GM18520 (cell line): ENCODE measurements at regions not wholly inside any gene's neighbourhood (a gene's known extent, or its start where the extent isn't known, plus 50 kb on each side); places are given as distances from the start of the nearest gene placed in this dataset.

Source experiments
- ATAC-seq: cut with Tn5 transposase; IDR thresholded peaks from one replicate; pipeline ENCODE4 v1.9.1; 2021; ENCODE audit not compliant: unreplicated experiment

DNA sequence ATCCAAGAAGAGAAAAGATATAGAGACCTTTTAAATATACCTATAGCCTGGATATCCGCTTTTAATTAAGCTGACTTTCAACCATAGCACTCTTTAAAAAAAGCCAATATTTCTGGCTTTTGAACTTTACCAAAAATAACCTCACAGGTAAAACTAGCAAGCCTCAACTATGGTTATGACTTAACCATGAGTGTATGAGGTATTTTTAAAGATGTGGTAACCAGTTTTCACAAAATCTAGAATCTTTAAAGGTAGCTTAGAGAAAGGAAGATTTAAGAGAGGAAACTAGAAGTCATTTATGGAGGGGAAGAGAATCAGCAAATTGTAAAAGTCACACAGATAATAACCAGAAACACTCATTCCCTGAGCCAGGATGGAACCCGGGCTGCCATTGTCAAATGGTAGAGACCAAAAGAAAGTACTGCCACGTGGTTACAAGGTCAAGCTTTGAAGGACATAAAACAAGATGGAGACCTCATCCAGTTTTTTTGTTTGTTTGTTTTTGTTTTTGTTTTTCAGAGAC, 288.4 kb upstream of the RGS18 start:
- ATAC-seq, result no peak

DNA sequence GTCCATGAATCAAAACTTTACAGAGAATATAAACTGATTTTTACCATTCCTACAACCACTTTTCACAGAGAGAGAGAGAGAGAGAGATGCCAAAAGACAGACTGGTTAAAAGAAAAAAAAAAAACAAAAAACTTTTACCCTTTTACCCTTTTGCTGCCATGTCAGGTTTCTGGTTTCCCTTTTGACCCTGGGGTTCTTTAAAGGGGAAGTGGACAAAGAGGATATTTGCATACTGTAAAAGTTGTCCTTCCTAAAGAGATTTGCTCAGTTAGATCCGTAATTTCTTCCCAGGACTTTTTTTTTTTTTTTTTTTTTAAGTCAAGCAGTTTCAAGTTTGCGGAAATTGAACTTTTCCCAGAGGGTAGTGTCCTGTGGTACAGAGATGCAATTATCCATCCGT, 287.8 kb upstream of the RGS18 start:
- no peak for ATAC-seq

DNA sequence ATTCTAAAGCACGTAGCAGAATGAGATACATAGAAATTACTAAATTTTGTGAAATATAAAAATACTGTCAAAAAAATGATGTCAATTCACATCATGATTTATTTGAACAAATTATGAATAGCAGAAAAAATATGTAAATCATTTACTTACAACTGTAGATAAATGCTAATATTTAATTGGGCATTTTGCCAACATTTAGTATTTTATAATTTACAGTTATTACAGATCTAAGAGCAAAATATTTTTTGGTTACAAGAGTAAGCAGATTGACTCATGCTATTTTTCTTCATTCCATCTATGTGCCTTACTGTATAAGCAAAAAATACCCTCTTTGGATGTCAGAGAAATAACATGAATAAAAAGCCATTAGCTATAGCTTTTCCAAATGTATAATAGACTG, 282.3 kb upstream of the RGS18 start:
- ATAC-seq, result no peak

DNA sequence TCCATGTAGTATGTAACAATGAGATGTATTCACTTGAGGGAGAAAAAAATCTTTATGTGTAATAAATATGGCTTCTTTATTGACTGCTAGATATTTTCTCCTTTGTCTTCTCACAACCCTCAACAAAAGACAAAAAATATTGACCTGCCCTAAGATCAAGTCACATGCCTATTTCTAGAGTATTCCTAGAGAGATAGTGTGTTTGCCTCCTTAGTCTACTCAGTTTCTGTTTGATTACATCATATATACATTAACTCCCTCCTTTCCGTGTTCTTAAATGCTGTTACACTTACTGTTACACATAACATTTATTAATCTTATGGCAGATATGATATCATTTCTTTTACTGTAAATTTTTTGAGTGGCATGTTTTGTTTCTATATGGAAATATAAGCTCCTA, 281.6 kb upstream of the RGS18 start:
- ATAC-seq, result no peak

DNA sequence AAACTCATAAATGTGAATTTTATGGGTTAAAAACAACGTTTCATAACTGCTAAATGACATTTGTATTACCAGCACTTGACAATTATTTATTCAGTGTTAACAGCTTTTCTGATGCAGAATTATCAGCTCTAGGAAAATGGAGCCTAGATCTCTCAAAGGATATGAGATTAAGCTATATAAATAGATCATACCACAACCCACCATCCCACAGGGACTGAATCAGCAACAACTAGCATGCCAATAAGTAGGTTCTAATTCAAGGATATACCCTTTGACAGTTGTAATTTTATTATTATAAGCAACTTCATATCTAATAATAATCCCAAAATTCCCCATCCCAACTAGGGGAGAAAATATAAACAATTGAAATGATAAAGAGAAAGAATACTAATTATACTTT, 275.4 kb upstream of the RGS18 start:
- no peak for ATAC-seq

DNA sequence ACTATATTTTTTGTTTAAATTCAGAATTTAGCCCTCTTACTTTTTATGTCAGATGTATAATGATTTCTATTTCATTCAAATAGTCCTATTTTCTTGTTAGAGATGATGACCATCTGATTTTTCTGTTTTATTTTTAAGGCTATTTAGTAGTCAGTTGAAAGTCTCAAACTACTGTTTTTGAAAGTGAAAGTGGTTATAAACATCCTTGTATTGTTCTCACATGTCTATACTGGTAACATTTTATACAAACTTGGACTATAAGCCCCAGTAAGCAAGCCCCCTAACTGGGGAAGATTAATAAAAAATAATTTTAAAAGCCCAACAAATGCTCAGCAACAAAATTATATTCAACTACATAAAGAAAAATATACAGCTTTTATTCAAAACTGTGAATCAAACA, 271.3 kb upstream of the RGS18 start:
- no peak for ATAC-seq

DNA sequence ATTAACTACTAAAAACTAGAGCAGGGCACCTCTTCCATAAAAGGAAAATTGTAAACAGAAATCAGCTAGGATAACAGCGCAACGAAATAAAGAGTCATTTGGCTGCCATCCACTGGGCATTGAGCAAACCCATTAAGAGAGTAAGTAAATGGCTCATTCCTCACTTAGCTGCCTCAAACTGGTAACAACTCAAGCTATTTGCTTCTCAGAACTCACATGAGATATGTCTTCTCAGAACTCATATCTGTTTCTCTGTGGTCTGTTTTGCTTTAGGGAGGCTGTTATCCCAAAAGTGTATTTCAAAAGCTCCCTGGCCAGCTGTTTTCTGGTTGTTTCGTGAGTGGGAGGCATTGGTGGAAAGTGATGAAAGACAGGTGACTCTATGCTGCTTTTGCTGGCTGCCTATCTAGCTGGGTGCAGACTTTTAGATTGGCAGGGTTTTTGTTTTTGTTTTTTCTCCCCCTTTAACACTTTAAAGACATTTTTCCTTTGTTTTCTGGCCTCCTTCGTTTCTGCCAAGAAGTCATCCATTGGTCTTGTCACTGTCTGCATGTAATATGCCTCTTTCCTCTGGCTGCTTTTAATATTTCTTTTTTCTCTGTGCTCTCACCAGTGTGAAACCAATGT, 269.2 kb upstream of the RGS18 start:
- no peak for ATAC-seq

DNA sequence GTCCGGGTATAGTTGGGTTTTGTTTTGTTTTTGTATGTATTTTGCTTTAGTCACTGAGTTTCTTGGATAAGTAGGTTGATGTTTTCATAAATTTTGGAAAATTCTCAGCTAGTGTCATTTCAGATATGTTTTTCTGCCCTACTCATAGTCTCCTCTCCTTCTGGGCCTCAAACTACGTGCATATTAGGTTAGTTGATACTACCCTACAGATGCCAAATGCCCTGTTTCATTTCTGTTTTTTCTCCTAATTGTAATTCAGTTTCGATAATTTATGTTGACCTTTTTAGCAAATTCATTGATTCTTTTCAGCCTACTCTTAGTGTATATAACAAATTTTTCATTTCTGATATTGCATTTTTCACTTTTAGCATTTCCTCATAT, 268.6 kb upstream of the RGS18 start:
- no peak for ATAC-seq

DNA sequence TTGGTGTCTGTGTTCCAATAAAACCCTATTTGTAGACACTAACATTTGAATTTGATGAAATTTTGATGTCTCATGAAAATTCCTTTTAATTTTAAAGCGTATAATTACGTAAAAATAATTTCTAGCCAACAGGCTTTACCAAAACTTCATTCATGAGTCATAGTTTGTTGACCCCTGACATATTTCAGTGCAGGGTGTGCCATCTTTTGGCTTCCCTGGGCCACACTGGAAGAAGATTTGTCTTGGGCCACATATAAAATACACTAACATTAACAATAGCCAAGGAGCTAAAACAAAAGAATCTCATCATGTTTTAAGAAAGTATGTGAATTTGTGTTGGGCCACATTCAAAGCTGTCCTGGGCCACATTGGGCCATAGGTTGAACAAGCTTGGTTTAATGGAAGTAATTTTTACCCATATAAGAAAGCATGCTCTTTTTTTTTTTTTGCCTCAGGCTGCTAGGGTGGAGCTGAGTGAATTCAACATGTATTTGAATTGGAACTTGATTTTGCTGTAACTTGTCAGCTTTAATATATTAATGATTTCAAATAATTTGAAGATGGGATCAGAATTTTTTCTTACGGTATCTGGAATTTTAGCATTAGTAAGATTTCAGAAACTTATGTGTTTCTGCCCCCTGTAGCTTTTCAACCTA, 267.7 kb upstream of the RGS18 start:
- no peak for ATAC-seq

DNA sequence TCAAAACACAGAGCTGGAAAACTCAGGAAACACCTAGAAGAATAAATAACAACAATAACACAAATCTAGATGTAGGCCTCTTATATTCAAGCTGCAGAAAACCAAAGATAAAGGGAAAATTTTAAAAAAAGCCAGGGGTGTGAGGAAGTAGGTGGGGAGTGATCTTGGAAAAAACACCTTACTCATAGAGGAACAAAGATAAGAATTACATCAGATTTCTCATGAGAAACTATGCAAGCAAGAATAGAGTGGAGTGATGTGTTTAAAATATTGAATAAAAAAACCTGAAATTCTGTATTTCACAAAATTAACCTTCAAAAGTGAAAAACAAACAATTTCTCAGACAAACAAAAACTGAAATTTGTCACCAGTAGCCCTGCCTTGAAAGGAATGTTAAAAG, 265.5 kb upstream of the RGS18 start:
- ATAC-seq, result no peak

DNA sequence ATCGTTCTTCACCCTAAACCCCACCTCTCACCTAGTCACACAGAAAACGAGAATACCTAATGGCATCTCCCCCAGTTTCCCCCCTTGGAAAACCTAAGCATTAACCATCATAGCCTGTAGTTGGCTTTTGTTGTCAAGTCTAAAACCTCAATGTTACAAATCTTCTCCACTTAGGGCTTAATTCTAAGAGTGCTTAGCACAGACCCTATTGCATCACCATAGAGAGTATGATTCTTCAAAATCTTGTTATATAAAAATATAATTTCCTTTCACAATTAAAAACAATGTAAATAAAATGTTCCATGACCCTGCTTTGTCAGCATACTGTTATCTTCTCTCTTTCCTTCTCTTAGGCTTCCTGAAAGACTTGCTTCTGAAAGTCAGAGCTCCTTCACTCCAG, 263.2 kb upstream of the RGS18 start:
- ATAC-seq, result no peak

DNA sequence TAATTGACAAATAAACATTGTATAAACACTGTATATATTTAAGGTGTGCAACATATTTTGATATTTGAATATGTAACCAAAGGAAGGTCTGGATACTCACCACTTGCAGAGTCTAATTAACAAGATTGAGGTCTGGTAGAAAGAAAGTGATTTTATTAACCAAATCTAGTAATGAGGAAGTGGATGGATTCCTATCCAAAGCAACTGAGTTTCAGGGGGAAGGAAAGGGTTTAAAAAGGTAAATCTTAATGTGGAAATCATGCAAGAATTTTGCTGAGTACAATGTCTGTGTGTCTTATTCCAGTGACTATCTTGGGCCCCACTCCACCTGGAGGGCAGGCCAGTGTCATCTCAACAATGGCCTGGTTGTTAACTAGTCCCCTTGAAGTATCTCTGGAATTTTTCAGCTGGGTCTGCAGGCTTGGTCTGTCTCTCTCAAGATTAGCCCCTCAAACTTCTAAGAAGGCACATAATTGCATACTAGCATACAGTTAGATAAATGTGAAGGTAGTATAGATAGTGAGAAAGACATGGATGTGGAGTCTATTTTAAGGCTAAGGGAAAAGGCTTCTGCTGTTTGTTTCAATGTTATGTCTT, 262.7 kb upstream of the RGS18 start:
- ATAC-seq, result no peak

DNA sequence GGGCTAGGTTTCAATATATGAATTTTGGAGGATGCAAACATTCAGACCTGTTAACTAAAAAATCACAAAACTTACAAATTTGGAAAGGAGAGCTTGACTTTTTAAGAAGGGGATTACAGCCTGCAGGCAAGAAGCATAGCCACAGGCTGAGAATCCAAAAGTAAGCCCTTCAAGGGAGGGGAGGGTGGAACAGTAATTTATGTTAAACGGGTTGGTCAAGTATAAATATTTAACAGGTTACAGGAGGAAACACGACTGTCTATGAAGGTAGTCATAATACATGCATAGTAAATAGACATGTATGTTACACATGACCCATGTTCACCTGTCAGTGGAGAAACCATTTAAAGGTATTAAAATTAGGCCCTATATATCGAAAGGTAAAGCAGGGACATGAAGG, 261.1 kb upstream of the RGS18 start:
- ATAC-seq, result no peak

DNA sequence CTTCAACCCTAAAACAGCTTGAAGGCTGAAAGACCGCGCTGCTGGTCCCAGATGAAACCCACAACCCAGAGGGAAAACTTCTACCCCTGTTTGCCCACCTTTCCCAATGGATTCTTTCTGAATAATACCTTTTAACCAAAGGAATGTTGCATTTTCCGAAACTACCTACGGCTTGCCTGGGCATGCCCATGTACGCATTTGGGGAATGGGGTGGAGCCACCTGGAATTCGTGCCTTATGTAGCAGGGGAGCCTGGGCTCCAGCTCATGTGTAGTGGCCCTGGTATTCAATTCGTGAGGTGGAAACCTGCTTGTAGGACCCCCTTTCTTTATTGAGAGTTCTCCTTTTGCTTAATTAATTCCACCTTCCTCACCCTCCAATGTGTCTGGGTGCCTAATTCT, 256.6 kb upstream of the RGS18 start:
- no peak for ATAC-seq

DNA sequence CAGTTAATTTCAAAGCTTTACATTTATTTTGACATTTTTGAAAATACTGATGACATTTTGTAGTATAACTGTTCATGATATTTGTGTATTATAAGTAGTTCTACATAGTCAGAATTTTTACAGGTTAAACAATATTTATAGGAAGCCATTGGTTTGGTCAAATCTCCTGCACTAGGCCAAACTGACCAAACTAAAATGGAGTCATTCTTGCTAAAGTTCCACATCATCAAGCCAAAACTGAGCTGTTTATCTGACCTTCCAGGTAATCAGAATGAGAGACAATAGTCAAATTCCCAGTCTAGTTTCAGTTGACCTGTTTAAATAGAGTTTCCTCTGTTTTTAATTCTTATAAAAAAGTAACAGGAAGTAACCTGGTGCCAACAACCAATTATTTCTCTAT, 253.3 kb upstream of the RGS18 start:
- ATAC-seq, result no peak

DNA sequence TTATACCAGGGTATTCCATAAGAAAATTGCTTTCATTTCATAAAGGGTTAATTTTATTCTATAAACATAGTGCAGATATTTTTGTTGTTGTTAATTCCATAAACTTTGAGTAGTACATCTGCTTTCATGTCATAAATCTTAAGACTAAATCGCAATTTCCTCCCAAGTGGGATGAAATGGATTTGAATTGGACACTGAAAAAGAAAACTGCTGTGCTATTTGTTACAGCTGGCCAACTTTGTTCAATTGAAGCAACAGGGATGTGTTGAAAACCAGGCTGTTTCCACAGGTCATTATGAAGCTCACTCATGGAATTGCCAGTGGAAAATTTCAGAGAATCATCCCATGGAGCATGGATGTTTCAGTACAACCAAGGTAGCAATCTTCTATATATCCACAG, 252.5 kb upstream of the RGS18 start:
- ATAC-seq, result no peak

DNA sequence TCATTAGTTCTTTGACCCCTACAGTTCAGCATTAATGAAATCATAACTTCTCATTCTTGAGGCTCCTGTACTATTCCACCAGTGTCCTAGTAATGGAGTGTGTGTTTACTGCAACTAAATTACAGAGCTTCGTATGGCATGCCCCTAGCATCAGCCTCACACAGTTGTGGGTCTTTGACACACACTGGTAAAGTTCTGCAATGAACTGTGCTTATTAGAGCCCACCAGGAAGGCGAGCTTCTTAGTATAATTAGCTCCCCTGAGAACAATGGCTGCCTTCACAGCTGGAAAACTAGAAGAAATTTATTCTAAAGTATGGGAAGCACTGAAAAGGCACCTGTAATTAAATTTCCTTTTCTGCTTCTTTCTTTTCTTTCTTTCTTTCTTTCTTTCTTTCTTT, 251.1 kb upstream of the RGS18 start:
- no peak for ATAC-seq

DNA sequence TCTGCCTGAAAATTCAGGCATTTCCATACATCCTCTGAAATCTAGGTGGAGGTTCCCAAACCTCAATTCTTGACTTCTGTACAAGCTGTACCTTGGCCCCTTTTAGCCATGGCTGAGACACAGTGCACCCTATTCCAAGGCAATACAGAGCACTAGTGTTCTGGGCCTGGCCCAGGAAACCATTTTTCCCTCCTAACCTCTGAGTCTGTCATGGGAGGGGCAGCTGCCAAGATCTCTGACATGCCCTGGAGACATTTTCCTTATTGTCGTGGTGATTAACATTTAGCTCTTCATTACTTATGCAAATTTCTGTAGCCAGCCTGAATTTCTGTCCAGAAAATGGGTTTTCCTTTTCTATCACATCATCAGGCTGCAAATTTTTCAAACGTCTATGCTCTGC, 248.0 kb upstream of the RGS18 start:
- no peak for ATAC-seq

DNA sequence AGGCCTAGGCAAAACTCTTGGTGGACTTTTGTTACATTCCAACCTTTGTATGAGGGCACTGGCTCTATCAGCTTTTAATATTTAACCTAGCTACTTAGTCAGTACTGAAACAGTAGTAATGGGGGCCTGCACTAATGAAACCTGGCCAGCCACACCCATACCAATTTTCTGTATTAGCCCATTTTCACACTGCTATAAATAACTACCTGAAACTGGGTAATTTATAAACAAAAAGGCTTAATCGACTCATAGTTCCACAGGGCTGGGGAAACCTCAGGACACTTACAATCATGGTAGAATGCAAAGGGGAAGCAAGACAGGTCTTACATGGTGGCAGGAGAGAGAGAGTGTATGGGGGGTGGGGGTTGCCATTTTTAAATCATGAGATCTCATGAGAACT, 245.7 kb upstream of the RGS18 start:
- ATAC-seq, result no peak

DNA sequence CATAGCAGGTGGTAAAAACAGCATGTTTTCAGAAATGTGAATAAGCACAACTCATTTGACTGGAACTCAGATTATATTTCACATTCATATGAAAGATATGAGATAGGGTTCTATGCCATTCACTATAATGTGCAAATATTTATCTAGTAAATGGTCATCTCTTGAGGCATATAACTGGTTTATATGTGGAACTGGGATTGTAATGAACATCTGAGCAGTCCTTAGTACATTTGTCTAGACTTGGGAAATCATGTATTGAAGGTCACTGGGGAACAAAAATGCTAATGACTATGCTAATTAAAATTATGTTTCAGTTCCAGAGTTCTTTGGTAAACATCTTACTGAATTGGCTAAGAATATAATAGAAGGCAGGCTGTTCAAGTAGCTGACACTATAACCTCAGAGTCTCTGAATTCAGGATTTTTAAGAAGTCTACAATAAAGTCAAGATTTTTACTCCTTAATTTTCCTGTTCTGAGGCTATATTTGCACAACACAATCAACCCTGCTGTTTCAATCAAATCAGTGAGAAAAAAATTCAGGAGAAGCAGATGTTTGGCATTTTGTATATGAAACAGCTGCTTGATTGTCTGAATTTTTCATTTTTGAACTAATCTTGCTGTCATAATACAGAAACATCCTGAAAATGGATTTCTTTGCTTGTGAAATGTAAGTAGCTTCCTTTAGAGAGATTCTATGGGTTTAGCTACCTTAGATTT, 244.8 kb upstream of the RGS18 start:
- ATAC-seq, result no peak

DNA sequence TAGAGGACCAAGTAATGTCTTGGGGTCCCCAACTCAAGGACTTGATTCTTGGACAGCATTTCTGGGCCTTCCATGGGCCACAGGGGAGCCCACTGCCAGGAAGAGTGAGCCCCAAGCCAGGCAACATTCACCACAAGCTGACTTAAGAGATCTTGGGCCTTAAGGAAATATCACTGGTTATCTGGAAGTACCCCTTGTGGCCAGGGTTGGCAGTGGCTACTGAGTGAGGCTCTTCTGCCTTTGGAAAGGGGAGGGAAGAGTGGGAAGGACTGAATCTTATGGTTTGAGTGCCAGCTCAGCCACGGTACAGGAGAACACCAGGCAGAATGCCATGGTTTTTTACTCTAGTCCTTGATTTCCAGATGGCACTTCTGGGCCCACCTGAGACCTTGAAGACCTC, 228.9 kb upstream of the RGS18 start:
- ATAC-seq, result no peak

DNA sequence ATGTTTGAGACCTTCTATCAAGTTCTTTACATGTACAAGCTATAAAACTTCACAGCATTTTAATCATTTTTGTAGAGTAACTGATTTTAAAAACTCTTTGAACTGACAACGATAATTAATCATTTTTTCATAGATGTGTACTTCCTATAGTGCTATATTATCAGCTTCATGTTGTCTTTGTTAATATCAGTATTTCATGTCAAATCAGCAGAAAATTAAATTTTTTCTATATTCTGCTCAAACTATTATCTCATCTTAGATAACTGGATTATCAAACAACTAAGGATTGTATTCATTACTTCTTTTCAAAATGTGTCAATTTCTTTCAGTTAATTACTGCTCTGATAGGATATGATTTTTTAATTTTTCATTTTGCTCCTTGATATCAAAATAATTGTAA, 214.6 kb upstream of the RGS18 start:
- ATAC-seq, result no peak
